ENCODE measurements at regions not wholly inside any gene's neighbourhood (a gene's known extent, or its start where the extent isn't known, plus 50 kb on each side); places are given as distances from the start of the nearest gene placed in this dataset.

DNA sequence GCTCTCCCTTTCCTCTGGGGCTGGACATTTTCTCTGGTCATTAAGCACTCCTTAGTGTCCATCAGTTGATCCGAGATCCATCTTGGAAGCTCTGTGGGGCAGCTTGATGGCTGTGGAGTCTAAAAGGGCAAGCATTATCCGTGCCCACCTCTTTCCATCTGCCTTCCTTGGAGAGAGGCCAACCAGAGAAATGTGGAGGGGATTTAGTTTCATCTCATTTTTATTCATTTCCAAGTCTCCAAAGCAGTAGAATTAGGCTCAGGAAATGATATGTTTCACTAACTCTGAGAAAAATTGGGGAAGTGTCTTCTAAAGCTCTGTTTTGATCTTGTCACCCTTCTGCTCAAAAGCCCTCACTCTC, 95.9 kb upstream of the KLHL25 start:
- DNase-seq, result no peak

GRCh38 chr15:85891470-85891869, 96.7 kb upstream of the KLHL25 start:
- DNase-seq, result no peak

GRCh38 chr15:85892232-85892631, 97.5 kb upstream of the KLHL25 start:
- no peak for DNase-seq

DNA sequence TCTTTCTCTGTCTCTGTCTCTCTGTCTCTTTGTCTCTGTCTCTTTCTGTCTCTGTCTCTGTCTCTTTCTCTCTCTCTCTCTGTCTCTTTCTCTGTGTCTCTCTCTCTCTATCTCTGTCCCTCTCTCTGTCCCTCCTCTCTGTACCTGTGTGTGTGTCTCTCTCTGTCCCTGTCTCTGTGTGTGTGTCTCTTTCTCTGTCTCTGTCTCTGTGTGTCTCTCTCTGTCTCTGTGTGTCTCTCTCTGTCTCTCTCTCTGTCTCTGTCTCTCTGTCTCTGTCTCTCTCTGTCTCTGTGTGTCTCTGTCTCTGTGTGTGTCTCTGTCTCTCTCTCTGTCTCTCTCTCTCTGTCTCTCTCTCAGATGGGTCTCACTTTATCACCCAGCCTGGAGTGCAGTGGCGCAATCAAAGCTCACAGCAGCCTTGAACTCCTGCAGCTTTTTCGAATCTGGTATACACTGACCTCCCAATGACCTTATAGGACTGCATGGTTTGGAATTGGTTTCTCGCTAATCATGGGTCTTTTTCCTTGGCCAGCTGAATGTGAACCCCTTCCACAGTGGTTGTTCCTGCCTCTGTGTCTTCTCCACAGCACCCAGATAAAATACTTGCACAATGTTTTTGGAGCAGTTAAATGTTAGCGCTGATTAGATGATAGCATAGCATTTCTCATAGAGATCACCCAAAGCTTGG, 102.6 kb upstream of the KLHL25 start:
- no peak for DNase-seq

GRCh38 chr15:85897895-85898717, 103.4 kb upstream of the KLHL25 start:
- no peak for DNase-seq

DNA sequence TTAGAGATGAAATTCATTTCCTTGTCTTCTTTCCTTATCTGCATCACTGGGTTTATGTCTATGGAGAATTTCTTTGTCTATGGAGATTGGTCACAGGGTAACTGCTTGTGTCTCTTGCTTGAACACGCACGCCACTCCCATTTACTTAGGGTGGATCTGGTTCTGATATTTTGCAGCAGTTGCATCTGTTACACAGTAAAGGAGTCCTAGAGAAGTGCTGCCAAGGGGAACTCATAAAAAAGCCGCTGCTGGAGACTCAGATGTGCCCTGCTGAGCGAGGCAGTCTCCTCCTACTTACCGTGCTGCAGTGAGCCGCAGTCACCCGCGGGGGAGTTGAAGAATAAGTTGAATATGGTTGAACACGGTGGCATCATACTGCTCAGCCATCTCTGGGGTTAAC, 105.2 kb upstream of the KLHL25 start:
- DNase-seq, result no peak

GRCh38 chr15:85905751-85906450, 111.2 kb upstream of the KLHL25 start:
- DNase-seq, result no peak

- DNase-seq, result no peak
These were observed 111.9 kb upstream of the KLHL25 start for GRCh38 chr15:85906640-85907039.

- DNase-seq, result no peak
These were observed 116.1 kb upstream of the KLHL25 start for GRCh38 chr15:85910834-85911233.

DNA sequence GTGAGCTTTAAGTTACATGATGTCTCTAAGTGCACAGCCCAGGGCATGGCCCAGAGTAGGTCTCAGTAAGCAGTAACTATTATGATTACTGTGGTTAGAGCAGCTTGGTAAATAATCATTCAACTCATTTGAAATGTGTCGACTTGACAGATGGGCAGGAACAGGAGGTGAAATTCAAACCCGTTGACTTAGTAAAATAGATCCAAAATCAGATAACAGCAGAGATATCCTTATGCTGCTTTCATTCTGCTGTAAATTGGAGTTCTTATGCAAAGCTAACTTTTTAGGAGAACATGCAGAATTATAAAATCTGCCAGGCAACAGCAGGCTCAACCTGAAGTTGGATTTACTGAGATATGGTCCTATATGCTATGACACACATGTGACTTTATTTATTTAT, 118.7 kb upstream of the KLHL25 start:
- no peak for DNase-seq

- no peak for DNase-seq
These were observed 126.2 kb upstream of the KLHL25 start for GRCh38 chr15:85920956-85921355.

DNA sequence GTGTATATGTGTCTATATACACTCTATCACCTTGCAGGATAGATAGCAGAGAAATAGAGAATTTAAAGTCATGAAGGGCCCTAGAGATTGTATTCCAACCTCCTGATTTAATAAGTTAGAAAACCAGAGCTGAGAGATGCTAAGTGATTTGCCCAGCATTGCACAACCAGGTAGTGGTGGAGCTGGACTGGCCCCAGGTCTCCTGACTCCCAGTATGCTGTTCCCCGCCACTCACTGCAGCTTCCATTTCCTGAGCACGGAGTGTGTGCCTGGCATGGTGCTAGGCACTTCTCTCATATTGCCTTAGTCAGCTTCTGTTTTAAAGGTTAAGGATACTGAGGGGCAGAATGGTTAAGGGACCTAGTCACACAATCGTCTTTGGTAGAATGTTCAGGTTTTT, 129.4 kb upstream of the KLHL25 start:
- no peak for DNase-seq

DNA sequence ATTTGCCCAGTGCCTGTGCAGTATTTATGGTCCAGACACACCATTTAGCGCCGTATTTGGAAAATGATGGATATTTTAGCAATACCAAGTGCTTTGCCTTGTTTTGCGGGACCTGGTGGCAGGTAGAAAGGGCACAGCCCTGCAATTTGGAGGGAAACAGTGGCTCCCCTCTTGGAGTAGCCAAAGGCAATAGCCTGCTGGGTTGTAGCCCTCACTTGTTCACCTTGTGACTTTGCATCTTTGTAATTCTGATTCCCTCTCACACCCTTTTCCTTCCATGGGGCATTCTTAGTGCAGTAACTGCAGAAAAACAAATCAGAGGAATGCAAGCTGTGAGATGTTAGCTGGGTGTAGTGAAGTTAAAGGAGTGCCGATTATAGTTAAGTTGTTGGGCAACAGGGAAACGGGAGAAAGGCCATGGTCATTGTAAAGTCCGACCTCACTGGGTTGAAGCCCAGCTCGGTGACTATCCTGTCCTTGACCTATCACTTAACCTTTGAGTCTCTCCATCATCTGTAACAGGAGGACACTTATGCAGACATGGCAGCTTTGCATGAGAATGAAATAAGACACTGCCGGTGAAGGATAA, 131.0 kb upstream of the KLHL25 start:
- DNase-seq, result no peak

DNA sequence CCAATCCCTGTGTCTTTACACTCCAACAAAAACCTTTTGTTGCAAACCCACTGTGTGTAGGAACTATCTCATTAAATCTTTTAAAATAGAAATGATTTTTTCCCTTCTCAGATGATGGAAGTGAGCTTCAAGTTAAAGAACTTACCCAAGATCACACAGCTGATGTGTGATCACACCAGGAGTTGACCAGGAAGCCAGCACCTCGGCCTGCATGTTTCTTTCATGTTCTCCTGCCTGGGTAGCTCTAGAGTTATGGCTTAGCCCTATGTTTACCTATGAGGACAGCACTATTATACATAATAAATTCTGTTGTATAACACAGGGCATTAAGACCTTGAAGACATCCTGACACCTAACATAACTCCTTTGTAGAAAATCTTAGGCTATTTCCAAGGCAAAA, 132.1 kb upstream of the KLHL25 start:
- no peak for DNase-seq

DNA sequence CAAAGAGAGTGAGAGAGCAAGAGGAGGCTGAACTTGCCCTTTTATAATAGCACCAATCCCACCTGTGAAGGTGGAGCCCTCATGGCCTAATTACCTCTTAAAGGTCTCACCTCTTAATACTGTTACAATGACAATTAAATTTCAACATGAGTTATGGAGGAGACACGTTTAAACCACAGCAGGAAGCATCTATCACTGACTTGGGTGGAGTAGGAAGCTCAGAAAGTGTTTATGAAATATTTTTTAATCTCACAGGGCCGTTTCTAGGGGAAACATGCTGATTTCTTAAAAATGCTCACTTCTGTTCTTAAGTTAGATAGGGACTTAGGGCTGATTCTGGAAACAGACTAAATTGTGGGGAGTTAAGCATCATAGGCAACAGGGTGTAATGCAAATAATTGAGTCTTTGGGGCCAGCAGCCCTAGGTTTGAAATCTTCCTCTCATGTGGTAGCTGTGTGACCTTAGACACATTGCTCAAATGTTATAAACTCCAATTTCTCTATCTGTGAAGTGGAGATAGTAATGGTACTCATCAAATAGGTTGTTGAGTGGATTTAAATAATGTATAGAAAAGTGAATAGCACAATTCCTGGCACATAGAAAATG, 133.3 kb upstream of the KLHL25 start:
- DNase-seq, result no peak

- no peak for DNase-seq
These were observed 135.1 kb upstream of the KLHL25 start for GRCh38 chr15:85929786-85930185.

- no peak for DNase-seq
These were observed 137.7 kb upstream of the KLHL25 start for GRCh38 chr15:85932391-85932790.

DNA sequence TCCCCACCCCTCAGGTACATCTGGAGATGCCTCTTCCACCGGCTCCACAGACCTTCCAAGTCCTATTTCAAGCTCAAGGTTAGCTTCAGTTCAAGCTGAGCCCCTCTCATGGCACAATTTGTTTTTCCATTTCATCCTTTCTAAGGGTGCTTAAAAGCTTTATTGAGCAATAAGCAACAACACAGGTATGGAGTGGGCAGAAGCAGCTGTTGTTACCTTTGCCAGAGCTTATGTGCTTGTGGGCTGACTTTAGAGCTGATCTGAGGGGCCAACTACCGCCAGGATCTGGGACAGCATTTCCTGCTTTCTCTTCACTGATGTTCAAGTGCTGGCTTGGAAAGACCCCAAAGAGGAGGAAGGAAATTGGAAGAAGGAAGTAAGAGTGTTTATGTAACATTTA, 140.0 kb upstream of the KLHL25 start:
- no peak for DNase-seq

- DNase-seq, result no peak
These were observed 140.5 kb upstream of the KLHL25 start for GRCh38 chr15:85935182-85935581.

DNA sequence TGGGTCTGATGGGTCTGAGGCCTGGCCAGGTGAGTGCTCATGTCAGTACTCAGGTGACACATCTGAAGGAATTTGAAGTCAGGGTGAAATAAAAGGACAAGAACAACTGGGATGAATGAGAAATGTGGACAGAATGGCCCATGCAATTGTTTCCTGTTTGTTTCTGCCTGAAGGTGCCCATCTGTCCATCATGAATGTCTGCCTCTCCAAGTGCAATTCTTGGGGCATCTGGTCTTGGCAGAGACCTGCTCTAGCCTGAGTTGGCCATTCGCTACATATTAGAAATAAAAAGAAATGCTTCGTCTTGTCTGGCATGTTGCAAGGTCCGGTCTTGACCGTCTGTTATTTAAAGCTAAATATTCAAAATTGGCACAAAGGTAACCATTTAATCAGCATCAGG, 142.0 kb upstream of the AGBL1 start:
- no peak for DNase-seq

DNA sequence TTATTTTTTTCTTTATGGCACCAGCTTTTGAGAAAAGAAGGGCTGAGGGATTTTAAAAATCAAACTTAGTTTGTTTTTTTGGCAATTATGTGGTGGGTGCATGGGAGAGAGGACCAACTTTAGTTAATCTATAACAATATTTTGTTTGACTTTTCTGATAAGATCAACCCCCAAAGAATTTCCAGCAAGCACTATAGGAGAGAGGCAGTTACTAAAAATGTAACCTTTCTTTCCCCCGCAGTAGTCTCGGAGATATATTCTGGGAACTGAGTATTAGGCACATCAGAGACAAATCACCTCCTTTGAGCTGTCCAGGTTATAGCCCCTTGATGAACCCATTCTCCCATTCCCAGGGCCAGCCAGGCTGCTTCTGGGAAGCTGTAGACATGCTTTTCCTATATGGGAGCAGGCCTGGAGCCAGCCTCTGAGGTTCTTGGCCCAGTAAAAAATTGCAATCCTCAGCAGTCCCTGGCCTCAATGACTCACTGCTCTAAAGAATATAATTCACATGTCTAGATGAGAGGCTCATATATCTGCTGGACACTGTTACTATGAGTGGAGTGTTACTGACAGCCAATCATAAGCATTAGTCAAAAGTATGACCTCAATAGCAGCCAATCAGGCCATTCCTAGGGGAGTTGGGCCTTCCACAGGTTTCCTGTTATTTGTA, 138.3 kb upstream of the AGBL1 start:
- no peak for DNase-seq

- no peak for DNase-seq
These were observed 137.0 kb upstream of the AGBL1 start for GRCh38 chr15:85942632-85943031.

GRCh38 chr15:85943151-85943550, 136.5 kb upstream of the AGBL1 start:
- DNase-seq, result no peak
